K562 (cell line): ENCODE measurements at regions not wholly inside any gene's neighbourhood (a gene's known extent, or its start where the extent isn't known, plus 50 kb on each side); places are given as distances from the start of the nearest gene placed in this dataset.

Source experiments
- CBX3 ChIP-seq, 2 experiments: IDR thresholded peaks; 1 replicate in 1 of 2; 2 replicates in 1 of 2; pipeline ENCODE4 v1.6.1; 2012; ENCODE audit warnings: inconsistent platforms in 2 of 2, low read length in 2 of 2, borderline replicate concordance in 1 of 2, control low read depth in 1 of 2
- CEBPB ChIP-seq: fragments of 450-650 bp; IDR thresholded peaks from 2 replicates; pipeline ENCODE4 v1.6.1; 2016; ENCODE audit warnings: missing genetic modification characterization, missing compliant biosample characterization
- DPF2 ChIP-seq: fragments of 450-650 bp; IDR thresholded peaks from 2 replicates; pipeline ENCODE4 v1.6.1; 2016
- FOXA1 ChIP-seq: fragments of 450-650 bp; IDR thresholded peaks from 2 replicates; pipeline ENCODE4 v1.6.1; 2016; ENCODE audit warnings: mild to moderate bottlenecking, borderline replicate concordance
- GABPA ChIP-seq: fragments of 200-800 bp; sonication (Bioruptor generic); conservative IDR thresholded peaks from 2 replicates; pipeline ENCODE4 v1.6.1; 2016; ENCODE audit warnings: low read depth, missing genetic modification characterization, missing compliant biosample characterization
- GATAD2B ChIP-seq: fragments of 450-650 bp; IDR thresholded peaks from 2 replicates; pipeline ENCODE4 v1.6.1; 2017; ENCODE audit warnings: mild to moderate bottlenecking, borderline replicate concordance
- HDAC6 ChIP-seq: IDR thresholded peaks from 2 replicates; pipeline ENCODE4 v1.6.1; 2012; ENCODE audit warnings: low read depth, mild to moderate bottlenecking, control low read depth, inconsistent platforms, low read length, moderate library complexity
- MTA2 ChIP-seq: fragments of 450-650 bp; IDR thresholded peaks from 2 replicates; pipeline ENCODE4 v1.6.1; 2016; ENCODE audit warnings: low read depth
- NR2C1 ChIP-seq, 2 experiments: fragments of 450-650 bp; IDR thresholded peaks; 2 replicates each; pipeline ENCODE4 v1.6.1; 2017; ENCODE audit warnings: mild to moderate bottlenecking in 2 of 2, antibody characterized with exemption in 1 of 2, inconsistent platforms in 1 of 2, missing compliant biosample characterization in 1 of 2, missing genetic modification characterization in 1 of 2
- SIX5 ChIP-seq, 2 experiments: IDR thresholded peaks; 2 replicates each; pipeline ENCODE4 v1.6.1; 2011; ENCODE audit warnings: low read length in 2 of 2, borderline replicate concordance in 1 of 2, low read depth in 1 of 2, mild to moderate bottlenecking in 1 of 2, moderate library complexity in 1 of 2; ENCODE audit not compliant: insufficient read depth in 1 of 2
- STAT5B ChIP-seq: fragments of 250-450 bp; sonication (Bioruptor Pico); IDR thresholded peaks from 2 replicates; pipeline ENCODE4 v1.8.0; 2021; ENCODE audit warnings: mild to moderate bottlenecking, inconsistent platforms
- ZBED1 ChIP-seq: IDR thresholded peaks from 2 replicates; pipeline ENCODE4 v1.6.1; 2014
- ZNF449 ChIP-seq: fragments of 250-450 bp; sonication (Bioruptor Pico); IDR thresholded peaks from 2 replicates; pipeline ENCODE4 v1.8.0; 2022; ENCODE audit warnings: moderate library complexity, mild to moderate bottlenecking, inconsistent platforms
- TF ChIP-seq, protein P1 (sequence below), 3 experiments: IDR thresholded peaks in 2 of 3; conservative IDR thresholded peaks in 1 of 3; 2 replicates each; pipeline ENCODE4 v1.5.1; 2011 to 2012; ENCODE audit warnings: low read length in 3 of 3, mild to moderate bottlenecking in 3 of 3, control low read depth in 2 of 3, improper control_type of control experiment in 1 of 3, inconsistent platforms in 1 of 3, low read depth in 1 of 3, mixed read lengths in 1 of 3, moderate library complexity in 1 of 3; ENCODE audit not compliant: insufficient read depth in 2 of 3

GRCh38 chr4:152021788-152022438, 261.1 kb upstream of the GATB start:
- TF ChIP-seq CBX3 (IDR thresholded peaks at IDR 0.05; ENCODE audit: borderline replicate concordance in 1 of 2, low read length in 2 of 2), result no peak
- no peak for TF ChIP-seq ZNF449 (CRISPR knock-in tag)
- no peak for TF ChIP-seq SIX5 (IDR thresholded peaks at IDR 0.05; ENCODE audit: borderline replicate concordance in 1 of 2, insufficient read depth in 1 of 2, low read depth in 1 of 2, low read length in 2 of 2)
- no peak for TF ChIP-seq CEBPB (tag)
- TF ChIP-seq FOXA1, result no peak
- TF ChIP-seq GATAD2B, result no peak
- TF ChIP-seq GABPA (tag), result no peak
- TF ChIP-seq MTA2, result no peak
- TF ChIP-seq STAT5B (CRISPR knock-in tag), result no peak
- TF ChIP-seq, protein P1, sequence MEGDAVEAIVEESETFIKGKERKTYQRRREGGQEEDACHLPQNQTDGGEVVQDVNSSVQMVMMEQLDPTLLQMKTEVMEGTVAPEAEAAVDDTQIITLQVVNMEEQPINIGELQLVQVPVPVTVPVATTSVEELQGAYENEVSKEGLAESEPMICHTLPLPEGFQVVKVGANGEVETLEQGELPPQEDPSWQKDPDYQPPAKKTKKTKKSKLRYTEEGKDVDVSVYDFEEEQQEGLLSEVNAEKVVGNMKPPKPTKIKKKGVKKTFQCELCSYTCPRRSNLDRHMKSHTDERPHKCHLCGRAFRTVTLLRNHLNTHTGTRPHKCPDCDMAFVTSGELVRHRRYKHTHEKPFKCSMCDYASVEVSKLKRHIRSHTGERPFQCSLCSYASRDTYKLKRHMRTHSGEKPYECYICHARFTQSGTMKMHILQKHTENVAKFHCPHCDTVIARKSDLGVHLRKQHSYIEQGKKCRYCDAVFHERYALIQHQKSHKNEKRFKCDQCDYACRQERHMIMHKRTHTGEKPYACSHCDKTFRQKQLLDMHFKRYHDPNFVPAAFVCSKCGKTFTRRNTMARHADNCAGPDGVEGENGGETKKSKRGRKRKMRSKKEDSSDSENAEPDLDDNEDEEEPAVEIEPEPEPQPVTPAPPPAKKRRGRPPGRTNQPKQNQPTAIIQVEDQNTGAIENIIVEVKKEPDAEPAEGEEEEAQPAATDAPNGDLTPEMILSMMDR (IDR thresholded peaks at IDR 0.05 in 2 of 3, conservative IDR thresholded peaks at IDR 0.05 in 1 of 3; ENCODE audit: insufficient read depth in 2 of 3, low read depth in 1 of 3, low read length in 3 of 3), result no peak
- TF ChIP-seq NR2C1 (IDR thresholded peaks at IDR 0.05), result no peak
- TF ChIP-seq NR2C1 (tag; IDR thresholded peaks at IDR 0.05), result no peak
- TF ChIP-seq HDAC6, result no peak
- no peak for TF ChIP-seq DPF2
- TF ChIP-seq ZBED1, result no peak
